Transverse colon (tissue), 4 donors: ENCODE measurements at regions not wholly inside any gene's neighbourhood (a gene's known extent, or its start where the extent isn't known, plus 50 kb on each side); places are given as distances from the start of the nearest gene placed in this dataset.

Experiments
- DNase-seq: peaks from one replicate; pipeline ENCODE4 v3.0.0-alpha.2; 2019
- H3K27ac ChIP-seq, 4 donors: fragments of 200-600 bp; sonication (generic); 2 replicates each; pipeline ENCODE4 v1.5.1; 2016 to 2018; ENCODE audit warnings: inconsistent platforms in 4 of 4
- H3K27me3 ChIP-seq: fragments of 200-600 bp; sonication (generic); 2 replicates; pipeline ENCODE4 v1.5.1; 2017; ENCODE audit warnings: inconsistent platforms
- H3K36me3 ChIP-seq, 4 donors: fragments of 200-600 bp; sonication (generic); 2 replicates each; pipeline ENCODE4 v1.5.1; 2017 to 2019; ENCODE audit warnings: inconsistent platforms in 4 of 4
- H3K4me1 ChIP-seq, 4 donors: fragments of 200-600 bp; sonication (generic); 2 replicates each; pipeline ENCODE4 v1.5.1; 2017 to 2020; ENCODE audit warnings: inconsistent platforms in 4 of 4
- H3K4me3 ChIP-seq, 4 donors: fragments of 200-600 bp; sonication (generic); 1 replicate in 1 of 4; 2 replicates in 3 of 4; pipeline versions ENCODE4 v1.5.1 to v1.6.1; 2017 to 2019; ENCODE audit warnings: inconsistent platforms in 4 of 4
- H3K9me3 ChIP-seq, 2 donors: fragments of 200-600 bp; sonication (generic); 2 replicates each; pipeline ENCODE4 v1.5.1; 2017 to 2019; ENCODE audit warnings: inconsistent platforms in 2 of 2
- EP300 ChIP-seq: sonication (generic); formaldehyde crosslinking; IDR thresholded peaks from one replicate; pipeline ENCODE4 v1.6.1; 2017; ENCODE audit warnings: antibody characterized with exemption, low read depth
- POLR2A ChIP-seq: fragments of 450-650 bp; IDR thresholded peaks from one replicate; pipeline ENCODE4 v1.6.1; 2016; ENCODE audit warnings: antibody characterized with exemption, mild to moderate bottlenecking, moderate library complexity
- POLR2AphosphoS5 ChIP-seq, 3 donors: sonication (generic); formaldehyde crosslinking; IDR thresholded peaks; one replicate each; pipeline ENCODE4 v1.6.1; 2016; ENCODE audit warnings: antibody characterized with exemption in 3 of 3
- WGBS, 2 donors: methylation state at CpG; one replicate each; pipeline ENCODE4 v1.1.5; 2018; ENCODE audit warnings: low coverage in 1 of 2; 5-methylcytosine and 5-hydroxymethylcytosine counted together
- in situ Hi-C, 4 donors: fragments of 200-750 bp; cut with MboI; loops; one replicate each; pipeline versions ENCODE4 v1.15.0 to v1.15.1; 2017; ENCODE audit warnings: low sequenced_read_pairs in 3 of 4, low pct_ligation_motif_present in 1 of 4, low pct_unique_long_range_greater_than_20kb in 1 of 4
- intact Hi-C: fragments of 100-400 bp; cut with DNase I; formaldehyde crosslinking; loops from one replicate; pipeline ENCODE4 v1.15.1; 2023; ENCODE audit warnings: low total_unique reads
- TF ChIP-seq, protein P1 (sequence below), 5 experiments: fragments of 200-600 bp in 3 of 5; fragments of 450-650 bp in 2 of 5; sonication (generic) in 3 of 5; IDR thresholded peaks; 1 replicate in 2 of 5; 2 replicates in 3 of 5; pipeline ENCODE4 v1.5.1; 2016 to 2017; ENCODE audit warnings: antibody characterized with exemption in 5 of 5, inconsistent platforms in 3 of 5, mild to moderate bottlenecking in 2 of 5, moderate library complexity in 1 of 5

DNA sequence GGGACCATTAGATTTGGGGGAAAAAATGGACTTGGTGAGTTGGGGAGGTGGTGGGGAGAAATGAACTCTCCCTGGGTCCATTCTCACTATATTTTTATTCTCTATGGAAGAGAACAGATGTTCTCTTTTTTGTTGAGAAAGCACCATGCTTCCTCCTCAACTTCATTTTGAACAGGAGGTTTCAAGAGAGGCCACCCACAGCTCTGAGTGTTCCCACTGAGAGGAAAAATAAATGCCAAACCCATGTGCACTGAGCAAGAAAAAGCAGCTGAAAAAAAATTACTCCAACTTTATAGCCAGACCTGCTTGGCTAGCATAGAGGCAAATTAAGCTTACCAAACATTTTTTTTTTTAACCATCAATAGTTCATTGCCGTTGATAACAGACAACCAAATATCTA lies 883.6 kb downstream of the KCNJ2 start:
- DNase-seq = no peak
- Histone ChIP-seq H3K9me3 (no peaks in the 10 kb centered on the region), H3K4me1 (no peaks in the 10 kb centered on the region), H3K36me3 (no peaks in the 10 kb centered on the region), H3K27me3 (no peaks in the 10 kb centered on the region), H3K4me3 (no peak overlapping the region), H3K27ac (no peak overlapping the region)
- 75 to 85% methylated on average over 1 of the region's 1 CpG for WGBS, 2 donors
- in situ Hi-C loops = no loop called here
- TF ChIP-seq, protein P1, sequence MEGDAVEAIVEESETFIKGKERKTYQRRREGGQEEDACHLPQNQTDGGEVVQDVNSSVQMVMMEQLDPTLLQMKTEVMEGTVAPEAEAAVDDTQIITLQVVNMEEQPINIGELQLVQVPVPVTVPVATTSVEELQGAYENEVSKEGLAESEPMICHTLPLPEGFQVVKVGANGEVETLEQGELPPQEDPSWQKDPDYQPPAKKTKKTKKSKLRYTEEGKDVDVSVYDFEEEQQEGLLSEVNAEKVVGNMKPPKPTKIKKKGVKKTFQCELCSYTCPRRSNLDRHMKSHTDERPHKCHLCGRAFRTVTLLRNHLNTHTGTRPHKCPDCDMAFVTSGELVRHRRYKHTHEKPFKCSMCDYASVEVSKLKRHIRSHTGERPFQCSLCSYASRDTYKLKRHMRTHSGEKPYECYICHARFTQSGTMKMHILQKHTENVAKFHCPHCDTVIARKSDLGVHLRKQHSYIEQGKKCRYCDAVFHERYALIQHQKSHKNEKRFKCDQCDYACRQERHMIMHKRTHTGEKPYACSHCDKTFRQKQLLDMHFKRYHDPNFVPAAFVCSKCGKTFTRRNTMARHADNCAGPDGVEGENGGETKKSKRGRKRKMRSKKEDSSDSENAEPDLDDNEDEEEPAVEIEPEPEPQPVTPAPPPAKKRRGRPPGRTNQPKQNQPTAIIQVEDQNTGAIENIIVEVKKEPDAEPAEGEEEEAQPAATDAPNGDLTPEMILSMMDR (IDR thresholded peaks at IDR 0.05) = no peak
- intact Hi-C loops = no loop called here

DNA sequence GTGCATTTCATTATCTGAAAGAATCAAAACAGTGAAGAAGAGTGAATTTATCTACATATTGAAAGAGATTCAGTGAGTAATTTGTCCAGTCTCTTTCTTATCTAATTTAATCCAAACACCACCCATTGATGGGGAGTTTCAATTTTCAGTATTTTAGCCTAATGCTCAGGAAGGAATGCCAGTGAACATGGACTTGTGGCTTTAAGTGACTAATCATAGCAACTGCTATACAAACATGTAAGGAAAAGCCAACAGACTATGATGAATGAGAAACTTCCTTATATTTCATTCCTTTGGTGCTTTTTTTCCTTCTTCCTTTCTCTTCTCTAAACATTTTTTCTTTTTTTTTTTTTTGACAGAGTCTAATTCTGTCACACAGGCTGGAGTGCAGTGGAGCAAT lies 885.8 kb downstream of the KCNJ2 start:
- H3K36me3 ChIP-seq = no peaks in the 10 kb centered on the region
- no peaks in the 10 kb centered on the region for H3K27me3 ChIP-seq
- no peaks in the 10 kb centered on the region for H3K4me1 ChIP-seq
- H3K4me3 ChIP-seq = no peak overlapping the region
- intact Hi-C loops (no loop called here), in situ Hi-C loops (no loop called here)
- no peak overlapping the region for H3K27ac ChIP-seq
- TF ChIP-seq EP300 (no peak), POLR2AphosphoS5 (IDR thresholded peaks at IDR 0.05) (no peak), POLR2A (no peak)
- TF ChIP-seq, protein P1 (IDR thresholded peaks at IDR 0.05) = no peak
- no peak for DNase-seq
- H3K9me3 ChIP-seq = no peaks in the 10 kb centered on the region

DNA sequence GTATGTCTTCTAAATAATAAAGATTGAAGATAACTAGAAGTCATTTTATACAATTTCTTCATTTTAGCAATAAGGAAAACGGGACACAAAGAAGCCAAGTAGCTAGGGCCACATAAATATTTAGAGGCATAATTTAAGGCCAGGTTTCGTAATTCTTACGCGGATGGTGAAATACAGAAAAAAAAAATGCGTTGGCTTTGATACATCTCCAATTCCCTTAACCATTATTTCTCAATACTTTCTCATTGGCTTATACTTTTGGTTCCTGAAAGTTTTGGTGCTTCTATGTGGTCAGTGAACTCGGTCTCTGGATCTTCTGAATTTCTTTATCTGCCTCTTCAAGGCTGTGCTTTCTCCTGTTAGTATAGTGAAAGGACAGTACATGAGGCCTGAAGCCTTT lies 888.1 kb downstream of the KCNJ2 start:
- Histone ChIP-seq H3K4me3 (no peak overlapping the region), H3K27ac (no peak overlapping the region), H3K27me3 (no peaks in the 10 kb centered on the region), H3K9me3 (no peaks in the 10 kb centered on the region), H3K36me3 (no peaks in the 10 kb centered on the region), H3K4me1 (no peaks in the 10 kb centered on the region)
- TF ChIP-seq, protein P1 (IDR thresholded peaks at IDR 0.05) = no peak
- TF ChIP-seq POLR2A (no peak), EP300 (no peak), POLR2AphosphoS5 (IDR thresholded peaks at IDR 0.05) (no peak)
- 80 to 81% methylated on average over 6 of the region's 6 CpGs for WGBS, 2 donors
- in situ Hi-C loops = no loop called here
- intact Hi-C loops = no loop called here
- DNase-seq = no peak

DNA sequence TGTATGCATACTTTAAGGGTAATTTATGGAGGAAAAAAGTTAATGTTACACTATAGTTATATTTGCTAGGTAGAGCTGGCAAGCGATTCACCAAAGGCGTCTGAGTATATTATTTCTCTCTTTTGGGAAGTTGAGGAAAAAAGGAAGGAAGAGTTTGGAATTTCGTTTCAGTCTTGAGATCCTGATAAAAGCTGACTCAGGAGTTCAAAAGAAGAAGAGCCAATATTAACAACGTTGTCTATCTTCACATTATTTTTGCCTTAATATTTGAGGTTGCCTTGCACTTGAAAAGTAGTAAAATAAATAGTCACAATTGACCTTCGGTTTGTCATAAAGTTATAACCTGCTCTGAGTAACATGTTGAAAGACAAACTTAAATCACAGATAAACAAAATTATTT lies 888.6 kb downstream of the KCNJ2 start:
- 50% methylated on average over 5 of the region's 5 CpGs for WGBS, 2 donors
- Histone ChIP-seq H3K9me3 (no peaks in the 10 kb centered on the region), H3K27ac (no peak overlapping the region), H3K27me3 (no peaks in the 10 kb centered on the region), H3K4me1 (no peaks in the 10 kb centered on the region), H3K4me3 (no peak overlapping the region), H3K36me3 (no peaks in the 10 kb centered on the region)
- in situ Hi-C loops = no loop called here
- TF ChIP-seq POLR2A (no peak), EP300 (no peak)
- intact Hi-C loops = no loop called here
- no peak for DNase-seq

DNA sequence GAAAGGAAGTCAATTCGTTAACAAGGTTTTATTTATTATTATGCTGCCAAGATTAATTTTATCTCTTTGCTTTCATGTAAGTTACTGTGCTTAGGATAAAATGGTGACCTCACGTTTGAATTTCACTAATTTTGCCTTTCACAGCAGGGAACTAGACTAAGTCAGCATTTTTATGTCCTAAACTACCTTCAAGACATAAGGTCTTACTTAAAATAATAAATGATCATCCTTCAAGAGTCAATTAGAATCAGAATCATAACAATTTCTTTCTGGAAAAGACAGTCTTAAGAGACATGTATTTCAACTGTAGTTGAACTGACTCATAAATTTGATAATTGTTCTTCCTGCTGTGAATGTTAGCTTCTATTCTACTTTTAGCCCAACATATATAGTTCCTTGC lies 893.8 kb downstream of the KCNJ2 start:
- WGBS, 2 donors = 56 to 76% methylated on average over 2 of the region's 2 CpGs
- in situ Hi-C loops = no loop called here
- no peaks in the 10 kb centered on the region for H3K4me1 ChIP-seq
- H3K9me3 ChIP-seq = no peaks in the 10 kb centered on the region
- intact Hi-C loops = no loop called here
- H3K27me3 ChIP-seq = no peaks in the 10 kb centered on the region
- no peaks in the 10 kb centered on the region for H3K36me3 ChIP-seq
- no peak overlapping the region for H3K4me3 ChIP-seq
- DNase-seq = no peak
- H3K27ac ChIP-seq = no peak overlapping the region
- TF ChIP-seq POLR2AphosphoS5 (IDR thresholded peaks at IDR 0.05) (no peak), POLR2A (no peak), EP300 (no peak)
- TF ChIP-seq, protein P1 (IDR thresholded peaks at IDR 0.05) = no peak
